GM10266 (cell line): ENCODE measurements at regions not wholly inside any gene's neighbourhood (a gene's known extent, or its start where the extent isn't known, plus 50 kb on each side); places are given as distances from the start of the nearest gene placed in this dataset.
A peak's percentile ranks its signal among the peaks of the same experiment; 100 is the strongest.

Experiments
- DNase-seq: peaks from one replicate; pipeline ENCODE4 v3.0.0; 2012; ENCODE audit errors: extremely low spot score
- TF ChIP-seq, protein P1 (sequence below): IDR thresholded peaks from 2 replicates; pipeline ENCODE4 v1.5.1; 2012; ENCODE audit warnings: mild to moderate bottlenecking, low read depth; ENCODE audit not compliant: control insufficient read depth, insufficient read depth; ENCODE audit errors: missing control alignments

DNA sequence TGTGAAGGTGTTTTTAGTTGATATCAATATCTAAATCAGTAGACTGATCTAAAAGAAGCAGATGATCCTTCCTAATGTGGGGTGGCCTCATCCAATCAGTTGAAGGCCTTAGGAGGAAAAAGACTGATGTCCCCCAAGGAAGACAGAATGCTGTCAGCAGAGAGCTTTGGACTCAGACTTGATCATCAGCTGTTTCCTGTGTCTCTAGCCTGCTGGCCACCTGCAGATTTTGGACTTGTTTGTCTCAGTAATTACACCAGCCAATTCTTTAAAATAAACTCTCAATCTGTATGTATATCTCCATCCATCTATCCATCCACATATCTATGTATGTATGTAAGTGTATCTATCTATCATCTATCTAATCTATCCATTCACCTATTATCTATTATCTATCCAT is 301.3 kb downstream of the LPIN1 start:
- no peak for DNase-seq
- TF ChIP-seq, protein P1, sequence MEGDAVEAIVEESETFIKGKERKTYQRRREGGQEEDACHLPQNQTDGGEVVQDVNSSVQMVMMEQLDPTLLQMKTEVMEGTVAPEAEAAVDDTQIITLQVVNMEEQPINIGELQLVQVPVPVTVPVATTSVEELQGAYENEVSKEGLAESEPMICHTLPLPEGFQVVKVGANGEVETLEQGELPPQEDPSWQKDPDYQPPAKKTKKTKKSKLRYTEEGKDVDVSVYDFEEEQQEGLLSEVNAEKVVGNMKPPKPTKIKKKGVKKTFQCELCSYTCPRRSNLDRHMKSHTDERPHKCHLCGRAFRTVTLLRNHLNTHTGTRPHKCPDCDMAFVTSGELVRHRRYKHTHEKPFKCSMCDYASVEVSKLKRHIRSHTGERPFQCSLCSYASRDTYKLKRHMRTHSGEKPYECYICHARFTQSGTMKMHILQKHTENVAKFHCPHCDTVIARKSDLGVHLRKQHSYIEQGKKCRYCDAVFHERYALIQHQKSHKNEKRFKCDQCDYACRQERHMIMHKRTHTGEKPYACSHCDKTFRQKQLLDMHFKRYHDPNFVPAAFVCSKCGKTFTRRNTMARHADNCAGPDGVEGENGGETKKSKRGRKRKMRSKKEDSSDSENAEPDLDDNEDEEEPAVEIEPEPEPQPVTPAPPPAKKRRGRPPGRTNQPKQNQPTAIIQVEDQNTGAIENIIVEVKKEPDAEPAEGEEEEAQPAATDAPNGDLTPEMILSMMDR, result no peak

DNA sequence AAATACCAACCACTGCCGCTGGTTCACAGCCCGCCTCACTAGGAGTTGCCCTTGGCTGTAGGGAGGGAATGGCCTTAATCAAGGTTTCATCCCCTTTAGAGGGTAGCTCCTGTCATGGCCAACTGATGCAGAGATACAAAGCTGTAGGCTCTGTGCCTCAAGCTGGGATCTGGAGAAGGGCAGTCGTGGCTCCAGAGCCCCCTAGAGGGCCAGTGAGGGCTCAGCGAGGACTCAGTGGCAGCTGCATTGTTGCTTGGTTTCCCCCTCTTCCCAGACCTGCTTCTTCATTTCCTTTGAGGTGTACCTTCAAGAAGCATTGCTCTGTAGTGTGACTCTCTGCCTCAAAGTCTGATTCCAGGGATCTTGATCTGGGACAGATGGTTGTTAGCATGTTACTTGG is 302.1 kb downstream of the LPIN1 start:
- DNase-seq, result peak; percentile 32
- TF ChIP-seq, protein P1, result peak; percentile 39

DNA sequence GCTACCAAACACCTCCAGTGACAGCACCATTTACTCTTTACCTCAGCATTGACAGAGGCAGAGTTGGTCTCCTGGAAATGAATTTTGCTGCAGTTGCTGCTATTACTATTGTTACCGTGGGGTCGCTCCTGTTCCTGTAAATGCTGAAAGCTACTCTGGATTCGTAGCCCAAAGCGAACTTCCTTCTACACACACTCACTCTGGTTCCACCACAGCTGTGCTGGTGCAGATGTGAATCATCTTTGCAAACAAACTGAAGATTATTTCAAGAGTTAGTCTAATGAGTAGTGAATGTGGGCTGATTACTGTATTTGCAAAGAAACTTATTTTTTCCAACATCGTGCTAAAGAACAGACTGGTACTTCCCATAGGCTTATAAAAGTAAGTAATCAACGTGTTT is 304.0 kb downstream of the LPIN1 start:
- DNase-seq, result no peak
- TF ChIP-seq, protein P1, result no peak

DNA sequence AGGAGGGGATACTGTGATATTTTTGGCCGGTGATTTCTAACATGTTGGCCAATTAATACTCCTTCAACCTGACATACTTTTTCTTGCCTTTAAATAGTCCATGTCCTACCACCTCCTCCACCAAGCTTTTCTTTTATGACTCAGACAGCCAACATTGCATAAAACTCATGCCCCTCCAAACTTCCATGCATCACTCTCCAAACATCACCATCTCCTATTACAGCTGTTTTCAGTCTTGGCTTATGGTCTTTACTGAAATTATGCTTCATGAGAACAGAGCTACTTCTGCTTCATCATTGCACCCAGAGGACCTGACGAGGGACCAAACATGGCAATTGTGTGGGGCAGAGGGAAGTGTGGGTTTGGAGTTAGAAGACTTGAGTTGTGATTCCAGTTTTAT is 305.4 kb downstream of the LPIN1 start:
- TF ChIP-seq, protein P1, result no peak
- DNase-seq, result no peak

DNA sequence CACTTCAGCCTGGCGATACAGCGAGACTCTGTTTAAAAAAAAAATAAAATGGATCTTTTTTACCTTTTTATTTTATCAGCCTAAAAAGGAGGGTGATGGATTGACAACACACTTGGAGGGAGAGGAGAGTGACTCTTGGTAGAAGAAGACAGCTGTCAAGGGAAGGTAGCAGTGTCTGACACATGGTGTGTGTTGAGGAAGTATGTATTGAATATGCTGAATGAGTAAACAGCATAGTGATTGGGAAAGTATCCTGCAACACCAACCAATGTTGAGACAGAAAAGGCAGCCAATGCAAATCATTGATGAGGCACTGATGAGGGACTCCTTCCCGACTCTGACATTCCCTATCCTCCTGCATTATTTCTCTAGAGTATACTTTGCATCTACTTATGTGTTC is 306.4 kb downstream of the LPIN1 start:
- TF ChIP-seq, protein P1, result no peak
- no peak for DNase-seq

DNA sequence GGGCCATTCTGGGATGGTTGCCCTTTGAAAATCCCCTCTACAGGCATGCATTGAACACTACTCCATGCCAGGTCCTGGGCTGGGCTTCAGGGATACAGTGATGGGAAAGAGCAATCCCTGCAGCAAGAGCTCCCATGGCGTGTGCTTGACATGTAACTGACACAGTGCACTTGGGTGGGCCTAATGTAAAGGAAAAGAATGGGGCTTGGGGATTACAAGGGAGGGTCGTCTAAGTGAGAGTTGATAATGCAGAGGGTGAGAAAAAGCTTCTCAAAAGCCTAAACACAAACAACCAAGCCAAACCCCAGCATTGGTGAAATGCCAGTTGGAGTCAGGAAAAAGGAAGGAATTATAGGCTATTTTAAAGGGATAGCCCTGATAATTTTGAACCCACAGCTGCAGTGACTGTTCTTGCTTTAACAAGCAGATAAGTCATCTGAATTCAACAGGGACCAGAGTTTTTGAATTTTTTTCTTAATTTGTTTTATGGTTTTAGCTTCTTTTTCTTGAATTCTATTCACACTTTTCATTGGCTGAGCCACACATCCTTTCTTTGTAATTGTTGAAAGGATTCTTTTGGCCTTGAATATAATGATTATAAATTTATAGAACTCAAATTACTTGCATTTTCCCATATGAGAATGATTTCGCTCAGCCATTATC is 308.7 kb downstream of the LPIN1 start:
- TF ChIP-seq, protein P1, result no peak
- DNase-seq, result no peak

DNA sequence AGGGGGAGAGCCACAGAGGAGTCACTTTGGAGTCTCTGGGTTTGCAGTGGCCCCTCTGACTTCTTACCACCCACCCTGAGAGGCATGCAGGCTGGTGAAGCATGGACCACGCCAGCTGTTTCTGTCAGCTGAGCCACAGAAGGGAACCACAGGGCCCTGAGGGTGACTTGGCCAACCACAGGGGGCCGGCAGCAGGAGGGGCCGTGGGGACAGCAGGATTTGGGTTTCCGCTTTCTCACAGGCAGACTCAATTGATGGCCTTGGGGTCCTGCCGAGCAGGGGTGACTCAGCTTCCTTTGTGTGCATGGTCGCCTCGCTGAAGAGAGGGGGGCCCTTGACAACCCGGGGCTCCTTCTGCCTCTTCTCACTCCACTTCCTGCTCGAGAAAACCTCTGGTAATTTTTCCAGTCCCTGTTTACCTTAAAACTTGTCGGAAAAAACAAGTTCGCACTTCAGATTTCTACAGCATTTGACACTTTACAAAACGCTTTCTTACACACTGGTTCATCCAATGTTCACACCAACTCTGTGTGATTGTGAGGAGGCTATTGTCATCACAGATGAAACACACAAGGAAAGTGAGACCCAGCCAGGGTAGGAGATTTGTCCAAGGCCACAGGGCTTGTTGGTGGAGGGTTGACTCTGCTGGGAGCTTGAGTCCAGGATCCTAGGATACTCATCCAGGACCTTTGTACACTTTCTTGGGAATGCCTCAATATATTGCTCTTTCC is 311.2 kb downstream of the LPIN1 start:
- peak; percentile 31 for DNase-seq

More for the DNA sequence above, 311.2 kb downstream of the LPIN1 start:
- TF ChIP-seq, protein P1, result no peak
